Gastrocnemius medialis (tissue), 4 donors: ENCODE measurements at regions not wholly inside any gene's neighbourhood (a gene's known extent, or its start where the extent isn't known, plus 50 kb on each side); places are given as distances from the start of the nearest gene placed in this dataset.

ENCODE experiments used
- ATAC-seq, 2 donors: fragments of 150-250 bp; one replicate each; pipeline ENCODE4 v1.9.1; 2016
- DNase-seq, 2 donors: peaks; one replicate each; pipeline ENCODE4 v3.0.0-alpha.2; 2019
- H3K27ac ChIP-seq, 4 donors: fragments of 200-600 bp; sonication (generic); 1 replicate in 1 of 4; 2 replicates in 3 of 4; pipeline ENCODE4 v1.5.1; 2016 to 2018; ENCODE audit warnings: mild to moderate bottlenecking in 2 of 4, moderate library complexity in 1 of 4
- H3K27me3 ChIP-seq, 3 donors: fragments of 200-600 bp; sonication (generic) in 2 of 3; 1 replicate in 1 of 3; 2 replicates in 2 of 3; pipeline versions ENCODE4 v1.5.1 to v1.6.0; 2016 to 2019; ENCODE audit warnings: mild to moderate bottlenecking in 1 of 3, moderate library complexity in 1 of 3
- H3K36me3 ChIP-seq, 2 donors: fragments of 200-600 bp; sonication (generic) in 1 of 2; one replicate each; pipeline ENCODE4 v1.5.1; 2017 to 2018
- H3K4me1 ChIP-seq, 2 donors: fragments of 200-600 bp; sonication (generic) in 1 of 2; one replicate each; pipeline ENCODE4 v1.5.1; 2016 to 2017; ENCODE audit warnings: mild to moderate bottlenecking in 2 of 2
- H3K4me3 ChIP-seq, 4 donors: fragments of 200-600 bp; sonication (generic) in 3 of 4; 1 replicate in 1 of 4; 2 replicates in 3 of 4; pipeline ENCODE4 v1.5.1; 2016 to 2019; ENCODE audit warnings: mild to moderate bottlenecking in 2 of 4
- H3K9me3 ChIP-seq, 3 donors: fragments of 200-600 bp; sonication (generic) in 2 of 3; 1 replicate in 1 of 3; 2 replicates in 2 of 3; pipeline ENCODE4 v1.5.1; 2016 to 2019
- CTCF ChIP-seq, 5 experiments: fragments of 450-650 bp in 3 of 5; fragments of 200-600 bp in 2 of 5; sonication (generic) in 2 of 5; IDR thresholded peaks in 4 of 5; conservative IDR thresholded peaks in 1 of 5; 1 replicate in 4 of 5; 2 replicates in 1 of 5; pipeline ENCODE4 v1.5.1; 2016 to 2019; ENCODE audit warnings: antibody characterized with exemption in 5 of 5, mild to moderate bottlenecking in 3 of 5, moderate library complexity in 3 of 5
- POLR2A ChIP-seq, 2 donors: fragments of 450-650 bp; IDR thresholded peaks; one replicate each; pipeline ENCODE4 v1.6.1; 2017; ENCODE audit warnings: antibody characterized with exemption in 2 of 2, mild to moderate bottlenecking in 2 of 2, moderate library complexity in 2 of 2
- in situ Hi-C, 4 donors: fragments of 200-750 bp; cut with MboI; loops; one replicate each; pipeline versions ENCODE4 v1.15.0 to v1.8.0; 2017; ENCODE audit warnings: low sequenced_read_pairs in 4 of 4
- intact Hi-C: fragments of 100-400 bp; cut with DNase I; formaldehyde crosslinking; loops from one replicate; pipeline ENCODE4 v1.15.1; 2023; ENCODE audit warnings: low total_unique reads

GRCh38 chr6:119604124-119604523, 254.6 kb upstream of the MAN1A1 start:
- Histone ChIP-seq H3K4me1 (no peaks in the 10 kb centered on the region), H3K4me3 (no peak overlapping the region), H3K36me3 (no peaks in the 10 kb centered on the region), H3K27ac (no peak overlapping the region), H3K9me3 (no peaks in the 10 kb centered on the region), H3K27me3 (no peaks in the 10 kb centered on the region)
- intact Hi-C loops (no loop called here), in situ Hi-C loops (no loop called here)
- no peak for DNase-seq
- TF ChIP-seq POLR2A (IDR thresholded peaks at IDR 0.05) = no peak
- TF ChIP-seq CTCF (IDR thresholded peaks at IDR 0.05 in 4 of 5, conservative IDR thresholded peaks at IDR 0.05 in 1 of 5) = no peak
- no peak for ATAC-seq

GRCh38 chr6:119603501-119603900, 253.9 kb upstream of the MAN1A1 start:
- DNase-seq (no peak), ATAC-seq (no peak)
- Histone ChIP-seq H3K4me1 (no peaks in the 10 kb centered on the region), H3K36me3 (no peaks in the 10 kb centered on the region), H3K9me3 (no peaks in the 10 kb centered on the region), H3K27me3 (no peaks in the 10 kb centered on the region), H3K27ac (no peak overlapping the region), H3K4me3 (no peak overlapping the region)
- intact Hi-C loops = no loop called here
- in situ Hi-C loops = no loop called here
- TF ChIP-seq POLR2A (IDR thresholded peaks at IDR 0.05) (no peak), CTCF (IDR thresholded peaks at IDR 0.05 in 4 of 5, conservative IDR thresholded peaks at IDR 0.05 in 1 of 5) (no peak)

GRCh38 chr6:119602215-119603178, 252.9 kb upstream of the MAN1A1 start:
- intact Hi-C loops = no loop called here
- ATAC-seq (no peak), DNase-seq (no peak)
- no peaks in the 10 kb centered on the region for H3K9me3 ChIP-seq
- no peak overlapping the region for H3K27ac ChIP-seq
- no peaks in the 10 kb centered on the region for H3K4me1 ChIP-seq
- no peak overlapping the region for H3K4me3 ChIP-seq
- TF ChIP-seq POLR2A (IDR thresholded peaks at IDR 0.05) = no peak
- no peak for TF ChIP-seq CTCF (IDR thresholded peaks at IDR 0.05 in 4 of 5, conservative IDR thresholded peaks at IDR 0.05 in 1 of 5)
- in situ Hi-C loops = no loop called here
- H3K27me3 ChIP-seq = no peaks in the 10 kb centered on the region
- H3K36me3 ChIP-seq = no peaks in the 10 kb centered on the region

GRCh38 chr6:119598883-119599282, 249.3 kb upstream of the MAN1A1 start:
- Histone ChIP-seq H3K36me3 (no peaks in the 10 kb centered on the region), H3K27ac (no peak overlapping the region), H3K9me3 (no peaks in the 10 kb centered on the region), H3K4me1 (no peaks in the 10 kb centered on the region), H3K4me3 (no peak overlapping the region), H3K27me3 (no peaks in the 10 kb centered on the region)
- TF ChIP-seq POLR2A (IDR thresholded peaks at IDR 0.05) (no peak), CTCF (IDR thresholded peaks at IDR 0.05 in 4 of 5, conservative IDR thresholded peaks at IDR 0.05 in 1 of 5) (no peak)
- in situ Hi-C loops = no loop called here
- intact Hi-C loops = no loop called here
- ATAC-seq = no peak
- DNase-seq = no peak
